ENCODE measurements at regions not wholly inside any gene's neighbourhood (a gene's known extent, or its start where the extent isn't known, plus 50 kb on each side); places are given as distances from the start of the nearest gene placed in this dataset.

DNA sequence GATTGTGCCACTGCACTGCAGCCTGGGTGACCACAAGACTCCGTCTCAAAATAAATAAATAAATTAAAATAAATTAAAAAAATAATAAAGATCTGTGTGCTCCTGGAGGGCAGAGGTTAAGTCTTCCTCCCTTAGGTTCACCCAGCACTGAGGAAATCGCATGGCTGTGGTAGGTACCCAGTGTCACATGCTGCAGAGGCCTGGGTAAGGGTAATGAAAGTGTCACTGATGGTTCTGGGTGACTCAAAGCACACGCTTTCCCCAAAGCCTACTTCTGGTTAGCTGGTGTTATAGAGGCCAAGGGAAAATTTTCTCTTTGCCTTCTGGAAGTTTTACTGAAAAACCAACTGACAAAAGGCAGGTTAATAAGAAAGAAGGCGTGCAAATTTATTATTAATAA is 88.8 kb upstream of the ITGB1 start:
- H3K9me3 ChIP-seq: no peaks in the 10 kb centered on the region
- H3K4me3 ChIP-seq: no peak overlapping the region
- no peaks in the 10 kb centered on the region for H3K36me3 ChIP-seq
- TF ChIP-seq, protein P1, sequence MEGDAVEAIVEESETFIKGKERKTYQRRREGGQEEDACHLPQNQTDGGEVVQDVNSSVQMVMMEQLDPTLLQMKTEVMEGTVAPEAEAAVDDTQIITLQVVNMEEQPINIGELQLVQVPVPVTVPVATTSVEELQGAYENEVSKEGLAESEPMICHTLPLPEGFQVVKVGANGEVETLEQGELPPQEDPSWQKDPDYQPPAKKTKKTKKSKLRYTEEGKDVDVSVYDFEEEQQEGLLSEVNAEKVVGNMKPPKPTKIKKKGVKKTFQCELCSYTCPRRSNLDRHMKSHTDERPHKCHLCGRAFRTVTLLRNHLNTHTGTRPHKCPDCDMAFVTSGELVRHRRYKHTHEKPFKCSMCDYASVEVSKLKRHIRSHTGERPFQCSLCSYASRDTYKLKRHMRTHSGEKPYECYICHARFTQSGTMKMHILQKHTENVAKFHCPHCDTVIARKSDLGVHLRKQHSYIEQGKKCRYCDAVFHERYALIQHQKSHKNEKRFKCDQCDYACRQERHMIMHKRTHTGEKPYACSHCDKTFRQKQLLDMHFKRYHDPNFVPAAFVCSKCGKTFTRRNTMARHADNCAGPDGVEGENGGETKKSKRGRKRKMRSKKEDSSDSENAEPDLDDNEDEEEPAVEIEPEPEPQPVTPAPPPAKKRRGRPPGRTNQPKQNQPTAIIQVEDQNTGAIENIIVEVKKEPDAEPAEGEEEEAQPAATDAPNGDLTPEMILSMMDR (IDR thresholded peaks at IDR 0.05): no peak
- no peaks in the 10 kb centered on the region for H3K4me1 ChIP-seq
- no peak for DNase-seq (ENCODE audit: low spot score)
- no peak overlapping the region for H3K27ac ChIP-seq
- H3K27me3 ChIP-seq: no peaks in the 10 kb centered on the region

DNA sequence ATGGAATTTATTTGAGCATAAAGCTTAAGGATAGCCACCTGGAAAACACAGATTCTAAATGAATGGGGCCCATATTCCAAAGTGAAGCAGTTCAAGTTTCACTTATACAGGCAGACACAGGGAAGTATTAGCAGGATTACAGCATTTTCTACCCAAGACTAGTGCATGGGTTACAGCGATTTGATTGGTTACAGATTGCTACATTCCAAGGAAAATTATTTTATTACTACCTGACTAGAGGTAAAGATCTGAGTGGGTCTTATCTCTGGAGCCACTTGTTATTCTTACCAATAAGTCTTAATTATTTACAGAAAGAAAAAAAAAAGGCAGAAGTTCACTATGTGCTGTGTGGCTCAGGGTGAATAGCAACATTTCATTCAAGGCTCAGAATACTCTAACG is 87.4 kb upstream of the ITGB1 start:
- no peak overlapping the region for H3K27ac ChIP-seq
- TF ChIP-seq, protein P1 (IDR thresholded peaks at IDR 0.05): no peak
- H3K36me3 ChIP-seq: no peaks in the 10 kb centered on the region
- no peak overlapping the region for H3K4me3 ChIP-seq
- no peak for DNase-seq (ENCODE audit: low spot score)
- H3K9me3 ChIP-seq: no peaks in the 10 kb centered on the region
- no peaks in the 10 kb centered on the region for H3K4me1 ChIP-seq
- H3K27me3 ChIP-seq: no peaks in the 10 kb centered on the region

DNA sequence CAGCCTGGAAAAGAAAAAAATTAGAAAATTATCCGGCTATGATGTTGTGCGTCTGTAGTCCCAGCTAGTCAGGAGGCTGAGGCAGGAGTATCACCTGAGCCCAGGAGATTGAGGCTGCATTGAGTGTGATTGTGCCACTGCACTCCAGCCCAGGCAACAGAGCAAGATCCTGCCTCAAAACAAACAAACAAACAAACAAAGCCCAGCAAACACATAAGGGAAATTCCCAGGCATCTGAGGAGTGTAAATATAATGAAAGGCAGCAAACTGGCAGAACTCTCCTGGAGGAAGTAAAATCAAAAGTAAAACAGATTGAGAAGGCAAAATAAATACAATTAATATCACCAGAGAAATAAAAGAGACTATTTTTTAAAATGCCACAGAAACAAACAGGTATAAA is 84.5 kb upstream of the ITGB1 start:
- DNase-seq (ENCODE audit: low spot score): no peak
- no peak overlapping the region for H3K4me3 ChIP-seq
- H3K27ac ChIP-seq: no peak overlapping the region
- TF ChIP-seq, protein P1 (IDR thresholded peaks at IDR 0.05): no peak
- no peaks in the 10 kb centered on the region for H3K27me3 ChIP-seq
- no peaks in the 10 kb centered on the region for H3K9me3 ChIP-seq
- no peaks in the 10 kb centered on the region for H3K36me3 ChIP-seq
- no peaks in the 10 kb centered on the region for H3K4me1 ChIP-seq

DNA sequence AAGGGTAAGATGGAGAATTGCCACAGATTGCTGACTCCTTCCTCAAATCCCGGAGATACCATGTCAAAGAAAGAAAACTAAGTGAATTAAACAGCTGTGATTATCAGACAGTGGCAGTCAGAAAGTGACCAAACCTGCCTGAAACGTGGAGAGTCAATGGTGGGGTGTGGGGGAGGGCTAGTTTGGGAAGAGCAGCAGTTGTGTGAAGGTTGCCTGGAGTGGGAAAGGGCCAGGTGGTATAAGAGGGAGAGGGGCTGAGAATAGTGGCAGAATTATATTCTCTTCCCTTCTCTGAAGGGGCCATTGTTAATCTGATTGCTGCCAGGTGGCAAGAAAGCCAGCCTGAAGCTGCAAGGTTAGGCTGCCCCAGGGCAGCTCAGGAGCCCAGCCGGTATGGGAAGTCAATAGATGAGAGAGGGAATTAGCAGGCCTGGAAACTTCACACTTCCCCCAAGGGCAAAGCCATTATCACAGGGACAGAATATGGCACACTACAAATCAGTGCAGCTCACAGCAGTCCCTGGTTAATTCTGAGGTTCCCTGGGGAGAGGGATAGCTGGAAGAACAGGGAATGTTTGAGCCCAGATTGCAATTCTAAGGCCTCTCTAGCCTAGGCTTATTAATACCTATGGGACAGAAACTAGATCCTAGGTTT is 83.9 kb upstream of the ITGB1 start:
- H3K9me3 ChIP-seq: no peaks in the 10 kb centered on the region
- no peaks in the 10 kb centered on the region for H3K4me1 ChIP-seq

DNA sequence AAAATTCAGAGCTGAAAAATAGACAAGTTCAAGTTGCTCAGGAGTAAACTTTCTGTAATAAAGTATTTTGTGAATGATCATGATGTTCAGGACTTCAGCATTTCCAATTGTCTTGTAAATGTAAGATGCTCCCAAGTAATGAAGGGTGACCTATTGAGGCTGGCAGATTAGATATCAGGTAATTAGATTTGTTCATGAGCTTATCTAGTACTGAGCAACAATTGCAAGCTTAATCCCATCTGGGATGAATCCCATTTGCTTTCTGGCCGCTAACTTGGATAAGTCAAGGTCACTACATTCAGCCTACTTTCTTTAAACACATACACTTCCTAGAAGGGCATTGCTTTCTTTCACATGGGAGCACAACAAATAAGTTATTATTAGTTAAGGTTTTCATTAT is 82.4 kb upstream of the ITGB1 start:
- H3K27ac ChIP-seq: no peak overlapping the region
- no peak overlapping the region for H3K4me3 ChIP-seq
- TF ChIP-seq, protein P1 (IDR thresholded peaks at IDR 0.05): no peak
- no peaks in the 10 kb centered on the region for H3K36me3 ChIP-seq
- DNase-seq (ENCODE audit: low spot score): no peak
- no peaks in the 10 kb centered on the region for H3K9me3 ChIP-seq
- no peaks in the 10 kb centered on the region for H3K27me3 ChIP-seq
- H3K4me1 ChIP-seq: no peaks in the 10 kb centered on the region

More for the DNA sequence above, 83.9 kb upstream of the ITGB1 start:
- TF ChIP-seq, protein P1 (IDR thresholded peaks at IDR 0.05): no peak
- Histone ChIP-seq H3K36me3 (no peaks in the 10 kb centered on the region), H3K27me3 (no peaks in the 10 kb centered on the region), H3K4me3 (no peak overlapping the region), H3K27ac (no peak overlapping the region)
- no peak for DNase-seq (ENCODE audit: low spot score)

DNA sequence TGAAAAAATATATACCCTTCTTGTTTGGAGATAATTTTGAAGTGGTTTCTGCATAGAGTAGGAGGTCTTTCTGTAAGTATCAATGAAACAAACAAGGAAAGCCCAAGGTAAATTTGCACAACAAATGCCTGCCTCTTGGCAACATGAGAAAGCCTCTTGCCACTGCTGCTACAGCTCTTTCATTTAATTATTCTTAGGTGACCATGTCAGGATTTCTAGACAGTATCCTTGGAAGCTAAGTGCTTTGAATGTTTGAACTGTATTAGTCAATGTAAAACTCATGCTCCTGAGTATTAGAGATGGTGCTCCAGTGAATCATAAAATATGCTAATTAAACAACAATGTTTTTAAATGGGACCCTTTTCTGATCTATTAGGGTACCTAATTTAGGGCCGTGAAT is 81.2 kb upstream of the ITGB1 start:
- H3K4me1 ChIP-seq: no peaks in the 10 kb centered on the region
- no peak overlapping the region for H3K27ac ChIP-seq
- no peaks in the 10 kb centered on the region for H3K36me3 ChIP-seq
- DNase-seq (ENCODE audit: low spot score): no peak
- H3K4me3 ChIP-seq: no peak overlapping the region
- TF ChIP-seq, protein P1 (IDR thresholded peaks at IDR 0.05): no peak
- no peaks in the 10 kb centered on the region for H3K27me3 ChIP-seq
- no peaks in the 10 kb centered on the region for H3K9me3 ChIP-seq
